NCI-H2171 treated with DMSO at 0.1 percent for 48 hours (cell line): ENCODE measurements at regions not wholly inside any gene's neighbourhood (a gene's known extent, or its start where the extent isn't known, plus 50 kb on each side); places are given as distances from the start of the nearest gene placed in this dataset.

Experiments
- DNase-seq: peaks from one replicate; lab custom pipeline; 2025; lab: John Stamatoyannopoulos, UW

DNA sequence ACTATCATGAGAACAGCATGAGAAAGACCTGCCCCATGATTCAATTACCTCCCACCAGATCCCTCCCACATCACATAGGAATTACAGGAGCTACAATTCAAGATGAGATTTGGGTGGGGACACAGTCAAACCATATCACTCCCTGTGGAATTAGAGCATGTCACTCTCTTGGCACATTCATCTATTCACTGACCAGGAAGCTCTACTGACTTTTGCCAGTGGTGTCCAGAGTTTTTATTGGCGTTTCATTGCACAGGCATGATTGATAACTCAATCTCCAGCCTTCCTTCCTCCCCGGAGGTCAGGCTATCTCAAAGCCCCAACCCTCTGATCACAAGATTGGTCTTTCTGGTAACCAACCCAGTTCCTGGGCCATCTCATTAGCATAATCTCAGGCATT is 478.9 kb upstream of the NRP1 start:
- DNase-seq: no peak

DNA sequence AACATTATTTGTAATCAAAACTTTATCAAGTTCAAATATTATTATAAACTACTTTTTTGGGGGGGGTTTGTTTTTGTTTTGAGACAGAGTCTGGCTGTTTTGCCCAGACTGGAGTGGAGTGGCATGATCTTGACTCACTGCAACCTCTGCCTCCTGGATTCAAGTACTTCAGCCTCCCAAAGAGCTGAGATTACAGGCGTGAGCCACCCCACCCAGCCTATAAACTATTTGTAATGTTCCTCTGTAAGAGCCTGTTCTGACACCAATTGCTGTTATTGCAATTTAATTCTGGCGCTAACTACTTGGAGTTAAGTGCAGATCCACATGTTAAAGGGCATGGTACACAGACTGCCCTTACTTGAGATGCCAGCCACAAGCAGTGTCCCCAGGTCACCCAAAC is 478.1 kb upstream of the NRP1 start:
- no peak for DNase-seq

DNA sequence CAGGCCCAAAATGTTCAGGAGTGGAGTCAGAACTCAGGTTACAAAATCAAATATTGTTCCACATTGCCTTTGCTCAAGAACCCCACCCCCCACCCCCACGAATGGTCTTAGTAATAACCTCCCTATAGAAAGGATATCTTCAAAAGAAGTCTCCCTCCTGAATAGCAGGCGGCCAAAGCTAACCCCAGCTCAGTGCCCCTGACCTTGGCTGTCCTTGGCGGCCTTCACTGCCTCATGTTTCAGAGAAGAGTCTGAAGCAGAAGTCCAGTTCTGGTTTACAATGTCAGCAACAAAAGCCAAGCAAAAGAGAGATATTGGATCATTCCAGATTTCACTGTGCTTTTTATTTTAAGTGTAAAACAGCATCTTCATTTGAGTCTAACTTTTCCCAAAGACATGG is 476.5 kb upstream of the NRP1 start:
- no peak for DNase-seq

DNA sequence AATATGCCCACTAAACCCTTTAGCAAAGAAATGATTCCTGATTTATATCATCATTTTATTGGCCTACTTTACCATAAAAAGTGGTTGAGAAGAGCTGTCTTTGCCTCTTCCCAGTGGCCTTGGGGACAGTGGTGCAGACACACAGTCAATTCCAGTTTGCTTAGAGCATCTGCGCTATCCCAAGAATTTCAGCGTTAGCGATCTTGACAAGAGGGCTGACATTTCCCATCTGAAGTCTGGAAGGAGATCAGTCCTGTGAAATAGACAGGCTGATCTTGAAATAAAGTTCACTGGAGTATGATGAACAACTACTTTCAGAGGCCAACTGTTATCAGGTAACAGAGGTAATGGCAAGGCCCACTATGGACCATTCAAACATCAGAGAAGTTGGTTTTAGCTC is 475.3 kb upstream of the NRP1 start:
- no peak for DNase-seq

DNA sequence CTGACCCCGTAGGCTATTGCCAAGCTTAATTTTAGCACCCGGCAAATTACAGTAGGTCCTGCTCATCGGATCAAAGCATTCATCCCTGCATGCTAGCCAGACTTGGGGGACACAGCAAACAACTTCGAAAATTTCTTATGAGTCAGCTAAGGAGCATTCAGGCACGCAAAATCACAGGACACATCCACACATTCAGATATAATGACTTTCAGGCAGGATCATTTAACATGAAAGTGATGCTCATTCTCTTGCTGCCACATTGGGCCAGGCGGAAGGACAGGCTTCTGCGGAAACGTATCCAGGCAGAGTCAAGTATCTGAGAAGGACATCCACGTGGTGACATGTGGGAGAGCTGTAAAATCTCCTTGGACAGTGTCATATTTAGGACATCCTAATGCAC is 474.0 kb upstream of the NRP1 start:
- no peak for DNase-seq

DNA sequence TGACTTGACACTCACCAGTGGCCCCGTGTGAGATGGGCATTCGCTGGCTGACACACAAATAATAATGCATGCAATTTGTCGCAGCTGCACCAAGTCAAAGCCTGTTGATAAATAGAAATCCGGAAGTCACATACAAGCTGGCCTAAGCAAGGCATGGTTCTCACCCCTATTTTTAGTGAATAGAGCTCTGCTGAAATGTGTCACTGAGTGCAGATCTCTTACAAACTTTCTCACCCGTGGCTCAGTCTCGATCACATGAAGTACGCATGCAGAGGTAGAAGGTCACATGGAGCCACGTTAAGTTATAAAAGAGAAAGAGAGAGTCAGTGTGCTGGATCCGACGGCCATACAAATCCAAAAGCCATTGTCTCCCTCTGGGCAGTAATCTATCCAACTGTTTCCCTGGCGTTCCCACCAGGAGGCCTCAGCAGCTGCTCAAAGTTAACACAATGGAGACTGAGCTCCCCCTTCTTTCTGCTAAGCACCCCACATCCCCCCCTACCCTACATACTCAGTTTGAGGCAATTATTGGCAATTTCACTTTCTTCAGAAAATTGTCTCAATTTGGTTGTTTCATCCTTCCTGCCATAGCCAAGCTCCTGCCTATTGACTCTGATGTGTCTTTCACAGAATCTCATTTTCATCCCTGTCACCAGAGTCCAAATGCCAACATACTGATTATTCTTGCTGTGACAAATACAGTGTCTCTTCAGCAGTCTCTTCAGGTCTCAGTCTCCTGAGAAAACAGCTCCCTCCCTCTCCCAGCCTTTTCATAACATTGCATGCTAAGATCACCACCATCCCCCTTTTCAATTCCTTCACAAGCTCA is 473.3 kb upstream of the NRP1 start:
- no peak for DNase-seq

DNA sequence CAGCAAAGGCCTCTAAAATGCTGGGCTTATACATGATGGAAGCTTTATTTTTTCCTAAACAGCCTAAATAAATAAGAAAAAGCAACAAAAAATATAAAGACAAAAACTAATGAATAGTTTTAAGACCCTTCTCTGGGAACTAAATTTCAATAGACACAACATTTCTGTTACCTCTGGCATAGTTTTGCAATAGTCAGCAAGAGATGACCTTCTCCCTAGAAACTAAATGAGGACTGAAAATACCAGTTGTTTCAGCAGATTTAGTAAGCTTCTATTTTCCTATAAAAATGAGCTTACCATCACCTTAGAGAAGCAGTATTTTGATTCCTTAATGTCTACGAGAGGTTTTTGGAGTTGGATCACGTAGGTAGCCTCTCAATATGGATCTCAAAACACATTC is 471.4 kb upstream of the NRP1 start:
- no peak for DNase-seq

DNA sequence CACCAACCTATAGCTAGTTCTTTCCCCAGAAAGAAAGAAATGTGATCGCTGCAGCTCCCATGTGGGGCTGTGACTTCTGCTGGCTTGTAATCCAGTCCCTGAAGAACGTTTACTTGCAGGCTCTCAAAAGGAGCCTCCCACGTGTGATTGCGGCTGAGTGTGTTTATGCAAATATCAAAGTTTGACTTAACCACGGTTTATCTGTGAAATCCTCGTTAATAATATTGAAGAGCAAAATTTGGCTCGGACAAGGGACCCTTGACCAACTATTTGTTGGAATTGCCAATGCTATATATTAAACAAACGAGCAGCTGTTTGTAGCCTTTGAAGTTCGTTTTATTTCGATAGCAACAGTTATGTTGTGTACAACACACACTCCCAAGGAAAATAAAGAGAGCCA is 470.1 kb upstream of the NRP1 start:
- DNase-seq: no peak

DNA sequence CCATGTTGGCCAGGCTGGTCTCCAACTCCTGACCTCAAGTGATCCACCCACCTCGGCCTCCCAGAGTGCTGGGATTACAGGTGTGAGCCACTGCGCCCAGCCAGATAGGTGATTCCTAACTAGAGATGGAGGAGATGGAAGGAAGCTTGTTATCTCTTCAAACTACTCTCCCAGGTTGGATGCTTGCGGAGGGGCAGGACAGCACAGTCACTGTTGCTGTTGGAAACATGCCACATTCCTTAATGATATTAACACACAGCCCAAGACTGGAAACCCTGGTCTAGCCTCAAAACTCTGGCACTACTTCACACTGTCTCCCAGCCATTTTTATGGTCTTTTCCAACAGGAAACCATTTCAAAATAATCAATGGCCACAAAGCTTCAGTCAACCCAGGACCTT is 468.8 kb upstream of the NRP1 start:
- no peak for DNase-seq

DNA sequence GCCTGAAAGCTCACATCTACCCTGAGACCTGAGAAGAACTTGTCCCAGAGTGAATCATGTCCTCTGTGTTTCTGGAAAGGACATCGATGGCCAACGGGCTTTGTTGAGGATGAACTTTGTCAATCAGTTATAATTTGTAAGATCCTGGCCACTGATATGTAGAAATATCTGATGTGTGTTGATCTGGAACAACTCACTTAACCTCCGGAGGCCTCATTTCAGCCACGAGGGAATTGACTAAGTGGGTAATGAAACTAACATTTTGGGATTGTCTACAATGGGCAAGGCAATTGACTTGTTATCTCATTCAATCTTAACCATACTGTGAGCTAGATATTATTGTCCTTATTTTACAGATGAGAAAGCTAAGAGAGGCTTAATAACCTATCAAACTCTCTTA is 468.1 kb upstream of the NRP1 start:
- DNase-seq: no peak

DNA sequence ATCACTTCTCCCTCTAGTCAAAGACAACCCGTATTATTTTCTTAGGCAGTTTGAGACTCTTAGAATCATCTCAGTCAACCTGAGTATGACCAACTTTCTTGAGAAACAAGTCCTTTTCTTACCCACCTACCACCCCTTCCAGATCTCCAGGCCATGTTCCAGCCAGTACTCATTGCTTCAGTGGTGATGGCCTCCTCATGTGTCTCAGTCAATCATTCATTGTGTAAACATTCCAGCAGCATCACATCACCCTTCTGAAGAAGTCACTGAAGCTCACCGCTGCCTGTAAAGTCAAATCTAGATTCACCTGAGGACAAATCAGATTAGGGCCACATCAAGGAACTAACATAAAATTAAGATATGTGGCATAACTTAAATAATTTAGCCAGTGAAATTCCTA is 467.2 kb upstream of the NRP1 start:
- no peak for DNase-seq

DNA sequence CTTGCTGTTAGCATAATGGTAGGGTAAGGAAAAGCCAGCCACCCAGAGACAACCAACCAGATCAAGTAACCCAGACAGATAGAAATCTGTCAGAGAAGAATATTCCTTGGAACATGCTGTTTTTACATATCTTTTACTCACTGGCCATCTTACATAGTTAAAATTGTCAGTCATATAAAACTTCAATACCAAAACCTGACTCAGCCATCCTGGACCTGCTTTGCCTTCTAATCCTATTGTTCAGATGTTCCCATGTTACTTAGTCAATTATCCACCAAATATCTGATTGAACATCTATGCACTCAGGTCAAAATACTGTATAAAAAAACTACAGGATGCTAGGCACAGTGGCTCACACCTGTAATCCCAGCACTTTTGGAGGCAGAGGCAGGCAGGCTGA is 466.5 kb upstream of the NRP1 start:
- DNase-seq: no peak

DNA sequence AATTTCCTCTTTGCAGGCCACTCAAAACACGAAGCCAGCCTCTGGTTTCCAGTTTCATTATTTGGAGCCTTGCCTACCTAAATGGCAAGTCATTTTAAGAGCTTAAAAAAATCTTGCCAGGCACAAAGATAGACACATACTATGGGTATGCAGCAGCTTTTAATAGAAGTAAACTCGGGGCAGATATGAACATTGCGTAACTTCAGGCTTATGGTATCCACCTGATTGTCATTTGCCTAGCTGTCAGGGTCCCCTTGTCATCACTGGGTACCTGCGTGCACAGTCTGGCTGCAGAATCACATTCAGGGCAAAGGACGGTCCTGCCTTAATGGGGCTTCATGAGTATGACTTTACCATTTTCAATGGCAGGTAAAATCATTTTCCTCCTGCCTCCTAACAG is 466.1 kb upstream of the NRP1 start:
- DNase-seq: no peak

DNA sequence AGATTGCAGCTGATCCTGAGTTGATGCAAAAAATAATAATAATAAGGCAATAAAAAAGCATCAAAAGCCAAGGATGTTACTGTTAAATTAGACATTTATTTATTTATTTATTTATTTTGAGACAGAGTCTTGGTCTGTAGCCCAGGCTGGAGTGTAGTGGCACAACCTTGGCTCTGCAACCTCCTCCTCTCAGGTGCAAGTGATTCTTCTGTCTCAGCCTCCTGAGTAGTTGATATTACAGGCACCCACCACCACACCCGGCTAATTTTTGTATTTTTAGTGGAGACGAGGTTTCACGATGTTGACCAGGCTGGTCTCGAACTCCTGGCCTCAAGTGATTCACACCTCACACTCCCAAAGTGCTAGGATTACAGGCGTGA is 465.5 kb upstream of the NRP1 start:
- DNase-seq: no peak

DNA sequence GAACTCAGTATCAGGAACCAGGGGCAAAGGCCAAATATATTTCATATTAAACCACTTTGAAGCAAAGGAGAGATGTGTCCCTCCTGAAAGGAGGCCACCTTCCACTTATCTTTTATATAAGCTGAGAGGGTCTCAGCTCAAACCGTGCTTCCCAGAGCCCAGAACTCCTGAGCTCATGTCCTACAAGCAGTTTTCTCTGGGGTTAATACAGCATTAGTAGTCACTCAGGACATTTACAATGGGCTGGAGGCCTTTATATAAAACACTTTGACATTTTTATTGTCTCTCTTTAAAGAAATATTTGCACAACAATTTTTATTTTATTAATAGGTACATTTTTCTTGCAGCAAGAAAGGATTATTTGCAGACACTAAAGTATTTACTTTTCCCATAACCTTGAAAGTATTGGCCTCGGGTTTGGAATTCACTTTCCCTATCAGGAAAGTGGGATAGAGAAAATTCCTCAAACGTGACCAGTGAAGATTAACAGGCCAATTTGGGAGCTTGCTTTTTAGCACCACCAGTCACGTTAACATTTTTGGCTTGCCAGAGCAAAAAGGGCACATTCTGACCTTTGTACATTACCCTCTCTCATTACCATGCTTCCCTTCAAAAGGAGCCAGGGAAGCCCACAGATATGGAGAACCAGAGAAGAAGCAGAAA is 464.9 kb upstream of the NRP1 start:
- no peak for DNase-seq

DNA sequence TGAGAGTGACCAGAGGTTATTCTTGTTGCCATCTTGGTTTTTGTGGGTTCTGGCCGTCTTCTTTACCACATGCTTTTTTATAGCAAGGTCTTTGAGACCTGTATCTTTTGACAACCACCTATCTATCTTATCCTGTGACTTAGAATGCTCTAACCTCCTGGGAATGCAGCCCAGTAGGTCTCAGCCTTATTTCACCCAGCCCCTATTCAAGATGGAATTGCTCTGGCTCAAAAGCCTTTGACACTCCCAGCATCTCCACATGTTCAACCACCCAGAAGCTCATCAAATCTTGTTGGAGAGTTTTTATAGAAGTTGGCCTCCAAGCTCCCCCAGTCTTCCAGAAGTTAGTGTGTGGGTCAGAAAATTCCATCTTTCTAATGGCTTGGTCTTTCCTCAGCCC is 464.3 kb upstream of the NRP1 start:
- DNase-seq: no peak

DNA sequence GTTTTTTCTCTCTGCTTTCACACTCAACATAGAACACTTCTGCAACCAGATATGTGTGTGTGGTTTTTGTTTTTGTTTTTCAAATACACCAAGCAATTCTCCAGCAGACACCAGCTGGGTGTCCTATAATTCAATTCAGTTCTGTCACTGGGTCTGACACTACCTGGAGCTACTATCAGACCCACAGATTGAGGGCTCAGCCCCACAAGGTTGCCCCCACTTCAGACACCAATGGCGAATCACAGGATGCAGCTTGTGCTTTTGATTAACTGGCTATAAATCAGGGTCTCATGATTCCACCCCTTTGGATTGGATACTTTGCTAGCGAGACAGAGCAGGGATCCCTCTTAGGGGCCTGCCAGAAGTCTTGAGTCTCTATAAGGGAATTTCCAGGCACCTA is 462.2 kb upstream of the NRP1 start:
- DNase-seq: no peak

DNA sequence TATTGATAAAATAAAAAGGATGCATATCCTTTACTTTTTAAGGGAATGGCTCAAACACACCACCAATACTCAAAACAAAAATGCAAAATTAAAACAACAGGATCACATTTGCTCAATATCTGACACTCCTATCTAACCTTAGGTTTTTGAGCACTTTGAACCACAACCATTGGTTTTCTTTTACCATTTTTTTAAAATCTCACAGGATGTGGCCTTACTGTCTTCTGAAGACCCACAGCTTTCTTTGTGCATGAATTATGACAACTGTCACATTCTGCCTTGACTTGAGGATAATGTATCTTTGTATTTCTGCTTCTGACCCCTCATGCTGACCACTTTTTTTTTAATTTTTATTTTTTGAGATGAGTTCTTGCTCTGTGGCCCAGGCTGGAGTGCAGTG is 461.1 kb upstream of the NRP1 start:
- no peak for DNase-seq

DNA sequence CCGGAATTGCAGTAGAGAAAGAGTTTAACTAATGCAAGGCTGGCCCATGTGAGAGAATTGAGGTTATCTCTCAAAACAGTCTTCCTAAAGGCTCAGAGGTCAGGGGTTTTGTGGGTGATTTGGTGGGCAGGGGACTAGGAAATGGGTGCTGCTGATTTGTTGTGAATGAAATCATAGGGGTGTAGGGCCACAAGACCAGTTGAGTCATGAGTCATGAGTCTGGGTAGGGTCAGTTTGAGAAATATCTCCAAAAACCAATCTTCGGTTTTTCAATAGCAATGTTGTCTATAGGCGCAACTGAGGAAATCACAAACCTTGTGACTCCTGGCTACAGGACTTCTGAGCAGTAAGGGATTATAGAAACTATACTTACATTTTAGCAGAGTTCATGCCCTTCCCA is 460.0 kb upstream of the NRP1 start:
- DNase-seq: no peak

DNA sequence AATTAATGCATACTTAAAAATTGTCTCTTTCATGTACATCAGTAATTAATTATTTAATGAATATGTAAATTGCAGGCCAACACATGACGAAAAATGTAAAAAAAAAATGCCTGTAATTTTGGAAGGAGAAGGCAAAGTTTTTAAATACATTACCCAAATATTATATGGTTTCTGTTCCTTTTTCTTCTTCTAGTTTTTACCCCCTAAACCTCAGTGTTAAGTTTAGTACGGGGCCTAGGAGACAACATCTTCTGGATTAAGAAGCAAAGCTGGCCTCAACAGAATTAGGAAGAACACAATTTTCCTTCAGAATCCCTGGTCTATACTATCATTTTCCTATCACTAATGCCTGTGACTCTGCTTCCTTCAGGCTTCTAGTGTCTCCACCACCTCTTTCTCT is 459.3 kb upstream of the NRP1 start:
- DNase-seq: no peak

DNA sequence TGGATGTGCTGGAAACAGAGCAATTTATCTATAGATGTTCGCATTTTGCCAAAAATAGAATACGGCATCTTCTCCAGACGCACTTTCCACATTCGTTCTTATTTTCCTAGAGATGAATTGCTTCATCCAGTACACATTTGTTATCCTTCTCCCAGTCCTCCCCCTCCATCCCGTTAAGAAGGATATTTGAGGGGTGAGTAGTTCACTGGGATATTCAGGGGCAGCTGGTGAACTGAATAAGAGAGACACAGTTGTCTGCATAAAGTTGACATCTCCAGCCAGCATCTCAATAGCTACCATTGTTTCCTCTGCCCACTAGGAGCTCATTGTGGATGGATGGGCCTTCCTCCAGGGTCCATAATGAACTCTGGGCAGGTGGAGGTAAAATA is 456.8 kb upstream of the NRP1 start:
- DNase-seq: no peak

DNA sequence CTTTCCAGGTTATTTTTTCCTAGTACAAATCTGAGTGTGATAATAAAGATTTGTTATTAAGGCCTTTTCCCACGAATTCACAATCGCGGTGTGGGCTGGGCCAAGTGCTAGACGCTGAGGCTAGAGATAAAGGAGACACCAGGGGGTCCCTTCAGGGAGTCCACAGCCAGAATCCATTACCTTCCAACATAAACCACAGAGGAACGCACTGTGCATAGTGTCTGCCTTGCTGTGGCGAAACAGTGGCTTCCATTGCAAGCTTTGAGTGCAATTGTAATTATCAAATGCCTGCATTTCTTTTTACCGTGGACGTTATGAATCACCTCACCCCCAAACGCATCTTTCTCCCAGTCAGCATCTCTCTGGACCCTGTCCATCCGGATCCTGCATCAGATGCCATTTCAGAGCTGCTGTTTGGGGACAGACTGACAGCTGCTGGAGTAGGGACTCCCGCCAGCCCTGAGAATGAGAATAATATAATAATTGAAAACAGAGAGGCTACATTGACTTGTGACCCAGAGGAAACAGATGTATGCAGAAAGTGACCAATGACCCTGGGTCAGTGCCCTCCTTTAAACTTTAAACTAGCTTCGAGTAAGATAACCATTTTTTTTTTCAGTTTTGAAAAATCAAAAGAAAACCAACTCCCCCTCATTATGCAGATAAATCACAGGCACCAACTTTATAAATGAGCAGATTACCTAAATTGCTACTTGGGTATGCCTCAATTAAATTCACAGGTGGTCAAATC is 456.2 kb upstream of the NRP1 start:
- no peak for DNase-seq

DNA sequence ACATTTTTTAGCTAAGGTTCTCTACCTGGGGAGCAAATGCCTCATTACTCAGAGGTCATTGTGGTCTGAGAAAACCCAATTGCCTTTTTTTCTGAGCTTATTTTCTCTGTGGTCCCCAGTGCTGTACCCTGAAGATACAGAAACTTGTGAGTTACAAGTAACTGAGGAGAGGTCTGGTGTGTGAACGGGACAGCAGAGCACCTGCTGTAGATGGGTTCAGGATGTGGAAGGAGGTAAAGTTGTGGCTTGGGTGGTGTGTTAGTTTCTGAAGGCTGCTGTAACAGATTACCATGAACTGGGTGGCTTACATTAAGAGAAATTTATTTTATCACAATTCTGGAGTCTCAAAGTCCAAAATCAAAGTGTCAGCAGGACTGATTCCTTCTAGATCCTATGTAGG is 449.1 kb upstream of the NRP1 start:
- DNase-seq: no peak
